Left lung (tissue), 4 donors: ENCODE measurements at regions not wholly inside any gene's neighbourhood (a gene's known extent, or its start where the extent isn't known, plus 50 kb on each side); places are given as distances from the start of the nearest gene placed in this dataset.

Source experiments
- ATAC-seq: fragments of 200-7000 bp; cut with Tn5 transposase; one replicate; pipeline ENCODE4 v1.9.1; 2020; ENCODE audit warnings: moderate library complexity
- DNase-seq, 4 donors: peaks; one replicate each; pipeline ENCODE4 v3.0.0-alpha.2; 2013 to 2020
- H3K27ac ChIP-seq, 2 donors: fragments of 200-600 bp; sonication (generic) in 1 of 2; one replicate each; pipeline versions ENCODE4 v1.5.0 to v1.8.0; 2020 to 2021
- H3K27me3 ChIP-seq, 2 donors: fragments of 200-600 bp; sonication (generic) in 1 of 2; one replicate each; pipeline versions ENCODE4 v1.5.0 to v1.8.0; 2020 to 2021
- H3K36me3 ChIP-seq, 2 donors: fragments of 200-600 bp; sonication (generic) in 1 of 2; one replicate each; pipeline versions ENCODE4 v1.5.0 to v1.8.0; 2020 to 2021
- H3K4me1 ChIP-seq, 2 donors: fragments of 200-600 bp; one replicate each; pipeline ENCODE4 v1.8.0; 2021
- H3K4me3 ChIP-seq, 2 donors: fragments of 200-600 bp; sonication (generic) in 1 of 2; one replicate each; pipeline versions ENCODE4 v1.5.0 to v1.8.0; 2020 to 2021; ENCODE audit warnings: mild to moderate bottlenecking in 1 of 2
- H3K9me3 ChIP-seq, 2 donors: fragments of 200-600 bp; sonication (generic) in 1 of 2; one replicate each; pipeline versions ENCODE4 v1.5.0 to v1.8.0; 2020 to 2021
- intact Hi-C, 2 donors: fragments of 100-400 bp; cut with DNase I; formaldehyde crosslinking; loops; one replicate each; pipeline versions ENCODE4 v1.11.2 to v1.14.2; 2022
- TF ChIP-seq, protein P1 (sequence below), 2 donors: fragments of 200-600 bp; sonication (generic) in 1 of 2; IDR thresholded peaks; one replicate each; pipeline versions ENCODE4 v1.5.0 to v1.8.0; 2021; ENCODE audit warnings: antibody characterized with exemption in 2 of 2
- donor health status: DM: no; HTN: yes; CAD: no.
- donor health status: DM: no; HTN: no; CAD: no.

DNA sequence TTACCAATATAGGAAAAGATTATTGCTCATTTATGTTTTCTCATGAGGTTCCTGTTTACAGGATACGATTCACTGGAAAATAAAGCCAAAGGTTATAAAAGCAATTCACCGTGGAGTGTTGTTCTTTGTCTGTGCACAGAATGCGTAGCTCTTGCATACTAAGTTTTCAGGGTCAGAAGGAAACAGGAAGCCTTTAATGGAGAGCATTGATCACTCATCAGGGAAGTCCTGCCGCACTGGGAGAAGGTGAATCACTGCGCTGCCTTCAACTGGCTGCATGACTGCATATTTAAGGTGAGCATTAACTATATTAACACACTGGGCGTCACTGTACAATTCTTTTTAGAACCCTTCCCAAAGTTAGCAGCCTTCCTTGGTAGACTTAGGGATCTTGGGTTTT lies 74.1 kb upstream of the SYK start:
- TF ChIP-seq, protein P1, sequence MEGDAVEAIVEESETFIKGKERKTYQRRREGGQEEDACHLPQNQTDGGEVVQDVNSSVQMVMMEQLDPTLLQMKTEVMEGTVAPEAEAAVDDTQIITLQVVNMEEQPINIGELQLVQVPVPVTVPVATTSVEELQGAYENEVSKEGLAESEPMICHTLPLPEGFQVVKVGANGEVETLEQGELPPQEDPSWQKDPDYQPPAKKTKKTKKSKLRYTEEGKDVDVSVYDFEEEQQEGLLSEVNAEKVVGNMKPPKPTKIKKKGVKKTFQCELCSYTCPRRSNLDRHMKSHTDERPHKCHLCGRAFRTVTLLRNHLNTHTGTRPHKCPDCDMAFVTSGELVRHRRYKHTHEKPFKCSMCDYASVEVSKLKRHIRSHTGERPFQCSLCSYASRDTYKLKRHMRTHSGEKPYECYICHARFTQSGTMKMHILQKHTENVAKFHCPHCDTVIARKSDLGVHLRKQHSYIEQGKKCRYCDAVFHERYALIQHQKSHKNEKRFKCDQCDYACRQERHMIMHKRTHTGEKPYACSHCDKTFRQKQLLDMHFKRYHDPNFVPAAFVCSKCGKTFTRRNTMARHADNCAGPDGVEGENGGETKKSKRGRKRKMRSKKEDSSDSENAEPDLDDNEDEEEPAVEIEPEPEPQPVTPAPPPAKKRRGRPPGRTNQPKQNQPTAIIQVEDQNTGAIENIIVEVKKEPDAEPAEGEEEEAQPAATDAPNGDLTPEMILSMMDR (IDR thresholded peaks at IDR 0.05): no peak
- Histone ChIP-seq H3K4me3 (no peak overlapping the region), H3K27me3 (peaks cover 0 to 3% of the 10 kb centered on the region in 2 donors), H3K9me3 (no peaks in the 10 kb centered on the region), H3K36me3 (no peaks in the 10 kb centered on the region), H3K4me1 (no peaks in the 10 kb centered on the region), H3K27ac (no peak overlapping the region)
- ATAC-seq (no peak), DNase-seq (no peak)
- intact Hi-C loops: no loop called here

DNA sequence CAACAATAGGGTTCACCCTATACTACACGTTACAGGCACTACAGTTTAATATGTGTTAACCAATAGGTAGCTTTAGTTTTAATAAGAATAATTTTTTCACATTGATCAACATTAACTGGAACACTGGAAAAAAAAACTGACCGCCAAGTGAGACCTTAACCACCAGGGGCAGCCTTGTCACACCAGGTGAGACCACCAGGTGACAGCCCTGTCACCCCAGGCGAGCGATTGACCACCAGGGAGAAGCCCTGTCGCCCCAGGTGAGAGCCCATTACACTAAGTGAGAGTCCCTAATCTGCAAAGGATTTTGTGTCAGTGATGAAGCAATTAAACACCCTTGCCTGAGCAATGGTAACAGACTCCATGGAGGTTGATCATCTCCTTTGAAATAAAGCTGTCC lies 75.4 kb upstream of the SYK start:
- Histone ChIP-seq H3K4me1 (no peaks in the 10 kb centered on the region), H3K27ac (no peak overlapping the region), H3K4me3 (no peak overlapping the region), H3K27me3 (no peaks in the 10 kb centered on the region), H3K9me3 (no peaks in the 10 kb centered on the region), H3K36me3 (no peaks in the 10 kb centered on the region)
- DNase-seq: no peak
- TF ChIP-seq, protein P1 (IDR thresholded peaks at IDR 0.05): no peak
- intact Hi-C loops: no loop called here
- no peak for ATAC-seq

DNA sequence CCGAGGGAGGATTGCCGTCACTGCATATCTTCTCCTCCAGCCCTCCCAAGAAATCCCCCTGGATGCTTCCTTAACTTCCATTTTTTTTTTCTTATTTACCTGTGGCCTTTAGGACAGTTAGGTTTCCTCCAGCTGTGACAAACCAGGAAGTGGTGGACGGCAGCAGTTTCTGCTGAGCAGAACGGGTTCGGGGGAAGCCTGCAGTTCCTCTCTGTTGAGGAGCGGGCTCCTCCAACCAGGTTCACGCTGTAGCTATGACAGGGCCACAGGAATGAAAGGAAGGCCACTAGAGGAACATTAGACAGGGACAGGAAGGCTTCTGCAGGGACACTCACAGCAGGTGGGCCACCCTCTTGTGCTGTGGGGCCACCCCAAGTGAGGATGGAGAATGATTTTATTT lies 76.7 kb upstream of the SYK start:
- DNase-seq (no peak), ATAC-seq (no peak)
- no peaks in the 10 kb centered on the region for H3K9me3 ChIP-seq
- no peaks in the 10 kb centered on the region for H3K36me3 ChIP-seq
- intact Hi-C loops: no loop called here
- no peaks in the 10 kb centered on the region for H3K4me1 ChIP-seq
- no peak overlapping the region for H3K27ac ChIP-seq
- TF ChIP-seq, protein P1 (IDR thresholded peaks at IDR 0.05): no peak
- no peaks in the 10 kb centered on the region for H3K27me3 ChIP-seq
- H3K4me3 ChIP-seq: no peak overlapping the region

DNA sequence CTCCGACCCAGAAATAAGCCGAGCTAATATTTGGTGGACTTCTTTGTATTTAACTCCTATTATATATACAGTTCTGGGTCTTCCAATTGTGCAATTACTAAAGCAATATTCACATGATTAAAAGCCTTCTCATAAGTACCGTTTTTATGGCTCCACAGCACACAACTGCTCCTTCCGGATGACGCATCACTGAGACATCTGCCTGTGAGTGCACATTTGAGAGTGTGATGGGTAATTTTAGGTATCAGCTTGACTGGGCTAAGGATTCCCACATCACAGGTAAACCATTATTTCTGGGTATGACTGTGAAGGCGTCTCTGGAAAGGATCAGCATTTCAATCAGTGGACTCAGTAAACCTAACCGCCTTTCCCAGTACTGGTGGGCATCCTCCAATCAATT lies 77.5 kb upstream of the SYK start:
- Histone ChIP-seq H3K4me1 (no peaks in the 10 kb centered on the region), H3K36me3 (no peaks in the 10 kb centered on the region), H3K27ac (no peak overlapping the region), H3K9me3 (no peaks in the 10 kb centered on the region), H3K27me3 (no peaks in the 10 kb centered on the region), H3K4me3 (no peak overlapping the region)
- DNase-seq: no peak
- TF ChIP-seq, protein P1 (IDR thresholded peaks at IDR 0.05): no peak
- intact Hi-C loops: no loop called here
- no peak for ATAC-seq

DNA sequence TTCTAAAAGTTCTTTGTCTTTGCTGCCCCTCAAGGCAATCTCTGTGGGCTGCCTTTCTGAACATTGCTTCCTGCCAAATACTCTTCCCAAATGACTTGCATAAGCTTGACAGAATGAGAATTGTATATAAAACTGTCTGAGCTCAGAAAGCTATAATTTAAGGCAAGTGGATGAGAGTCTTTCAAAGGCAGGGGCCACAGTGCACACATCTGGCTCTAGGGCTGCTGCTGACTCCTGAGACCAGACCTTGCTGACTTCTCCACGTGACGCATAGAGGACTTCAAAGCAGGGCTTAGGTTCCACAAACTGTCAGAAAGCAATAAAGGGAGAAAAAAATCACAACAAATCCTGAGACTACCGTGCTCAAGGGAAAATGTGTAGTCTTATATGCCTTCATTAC lies 79.4 kb upstream of the DIRAS2 start:
- TF ChIP-seq, protein P1 (IDR thresholded peaks at IDR 0.05): no peak
- no peaks in the 10 kb centered on the region for H3K4me1 ChIP-seq
- no peaks in the 10 kb centered on the region for H3K9me3 ChIP-seq
- H3K27me3 ChIP-seq: no peaks in the 10 kb centered on the region
- no peak overlapping the region for H3K4me3 ChIP-seq
- ATAC-seq: no peak
- DNase-seq: peak in 1 of 4 donors; percentile 1
- intact Hi-C loops: no loop called here
- no peak overlapping the region for H3K27ac ChIP-seq
- H3K36me3 ChIP-seq: no peaks in the 10 kb centered on the region
